WTC11 (cell line): ENCODE measurements at regions not wholly inside any gene's neighbourhood (a gene's known extent, or its start where the extent isn't known, plus 50 kb on each side); places are given as distances from the start of the nearest gene placed in this dataset.

Source experiments
- ATAC-seq: fragments of 200-7000 bp; cut with Tn5 transposase; 2 replicates; pipeline ENCODE4 v1.10.0; 2021; ENCODE audit warnings: mild to moderate bottlenecking, moderate library complexity
- CTCF ChIA-PET: fragments of 300-600 bp; sonication (Branson Sonifier 250); formaldehyde crosslinking; loops from one replicate; lab custom pipeline; 2021; ENCODE audit warnings: antibody characterized with exemption; lab: Charles Lee
- POLR2A ChIA-PET: fragments of 350-600 bp; sonication (Branson Sonifier 250); formaldehyde crosslinking; loops from one replicate; lab custom pipeline; 2021; ENCODE audit warnings: antibody characterized with exemption; lab: Charles Lee
- DNase-seq: peaks from one replicate; pipeline ENCODE4 v3.0.0; 2021; ENCODE audit warnings: low spot score
- H3K27ac Mint-ChIP-seq: 2 replicates; pipeline ENCODE4 v1.8.0; 2021; ENCODE audit warnings: mixed read lengths
- H3K27me3 Mint-ChIP-seq: 2 replicates; pipeline ENCODE4 v1.8.0; 2021; ENCODE audit warnings: low read depth, mild to moderate bottlenecking, moderate library complexity, mixed read lengths
- H3K36me3 Mint-ChIP-seq: 2 replicates; pipeline ENCODE4 v1.8.0; 2021; ENCODE audit warnings: mixed read lengths
- H3K4me1 Mint-ChIP-seq: 2 replicates; pipeline ENCODE4 v1.8.0; 2022; ENCODE audit warnings: mixed read lengths
- H3K4me3 Mint-ChIP-seq: 2 replicates; pipeline ENCODE4 v1.8.0; 2021; ENCODE audit warnings: mild to moderate bottlenecking, moderate library complexity, mixed read lengths
- H3K9me3 Mint-ChIP-seq: 2 replicates; pipeline ENCODE4 v1.8.0; 2021; ENCODE audit warnings: mixed read lengths
- AR ChIP-seq: fragments of 250-450 bp; sonication (Bioruptor Pico); IDR thresholded peaks from 2 replicates; pipeline ENCODE4 v1.9.0; 2021; ENCODE audit warnings: mild to moderate bottlenecking
- CTCF ChIP-seq: fragments of 200-600 bp; IDR thresholded peaks from 2 replicates; pipeline ENCODE4 v1.8.0; 2022; ENCODE audit warnings: antibody characterized with exemption
- E2F1 ChIP-seq: sonication (generic); formaldehyde crosslinking; IDR thresholded peaks from 2 replicates; pipeline ENCODE4 v1.8.0; 2022; ENCODE audit warnings: mild to moderate bottlenecking, missing genetic modification reagents
- E2F4 ChIP-seq: sonication (generic); formaldehyde crosslinking; IDR thresholded peaks from 2 replicates; pipeline ENCODE4 v1.8.1; 2022; ENCODE audit warnings: low read depth, mild to moderate bottlenecking, moderate library complexity, missing genetic modification reagents, borderline replicate concordance
- E2F5 ChIP-seq: sonication (generic); formaldehyde crosslinking; IDR thresholded peaks from 2 replicates; pipeline ENCODE4 v1.8.1; 2022; ENCODE audit warnings: mild to moderate bottlenecking, moderate library complexity, missing genetic modification reagents
- ELF4 ChIP-seq: sonication (generic); formaldehyde crosslinking; IDR thresholded peaks from 2 replicates; pipeline ENCODE4 v1.8.1; 2022; ENCODE audit warnings: low read depth, mild to moderate bottlenecking, moderate library complexity, missing genetic modification reagents
- FOXK1 ChIP-seq: sonication (generic); formaldehyde crosslinking; IDR thresholded peaks from 2 replicates; pipeline ENCODE4 v1.8.0; 2022; ENCODE audit warnings: mild to moderate bottlenecking, moderate library complexity, missing genetic modification reagents
- HMGXB4 ChIP-seq: sonication (generic); formaldehyde crosslinking; IDR thresholded peaks from 2 replicates; pipeline ENCODE4 v1.8.1; 2023; ENCODE audit warnings: mild to moderate bottlenecking, moderate library complexity, missing genetic modification reagents
- JUN ChIP-seq: sonication (generic); formaldehyde crosslinking; IDR thresholded peaks from 2 replicates; pipeline ENCODE4 v1.8.0; 2023; ENCODE audit warnings: mild to moderate bottlenecking, missing genetic modification reagents
- KAT7 ChIP-seq: sonication (generic); formaldehyde crosslinking; IDR thresholded peaks from 2 replicates; pipeline ENCODE4 v1.8.1; 2023; ENCODE audit warnings: missing genetic modification reagents, mild to moderate bottlenecking, borderline replicate concordance
- MXD4 ChIP-seq: fragments of 250-450 bp; sonication (Bioruptor Pico); IDR thresholded peaks from 2 replicates; pipeline ENCODE4 v1.8.0; 2021; ENCODE audit warnings: mild to moderate bottlenecking, moderate library complexity, borderline replicate concordance
- NFATC4 ChIP-seq: fragments of 250-450 bp; sonication (Bioruptor Pico); IDR thresholded peaks from 2 replicates; pipeline ENCODE4 v1.9.0; 2021; ENCODE audit warnings: mild to moderate bottlenecking
- RELA ChIP-seq: sonication (generic); formaldehyde crosslinking; IDR thresholded peaks from 2 replicates; pipeline ENCODE4 v1.8.1; 2022; ENCODE audit warnings: missing genetic modification reagents, mild to moderate bottlenecking, borderline replicate concordance
- TP53 ChIP-seq: sonication (generic); formaldehyde crosslinking; IDR thresholded peaks from 2 replicates; pipeline ENCODE4 v1.8.1; 2023; ENCODE audit warnings: mild to moderate bottlenecking, missing genetic modification reagents
- USF1 ChIP-seq: sonication (generic); formaldehyde crosslinking; IDR thresholded peaks from 2 replicates; pipeline ENCODE4 v1.8.0; 2022; ENCODE audit warnings: mild to moderate bottlenecking, missing genetic modification reagents
- ZNF396 ChIP-seq: fragments of 250-450 bp; sonication (Bioruptor Pico); IDR thresholded peaks from 2 replicates; pipeline ENCODE4 v1.8.0; 2021; ENCODE audit warnings: mild to moderate bottlenecking, moderate library complexity, borderline replicate concordance
- ZNF425 ChIP-seq: fragments of 250-450 bp; sonication (Bioruptor Pico); conservative IDR thresholded peaks from 2 replicates; pipeline ENCODE4 v1.9.0; 2021; ENCODE audit warnings: mild to moderate bottlenecking
- ZSCAN18 ChIP-seq: fragments of 250-450 bp; sonication (Bioruptor Pico); IDR thresholded peaks from 2 replicates; pipeline ENCODE4 v2.1.2; 2022; ENCODE audit warnings: mild to moderate bottlenecking, moderate library complexity

- no peak for TF ChIP-seq E2F1 (CRISPR knock-in tag)
Observed at GRCh38 chr7:106376026-106376799, 91.4 kb upstream of the NAMPT start (continued).

- no peak for DNase-seq
- Mint-ChIP-seq H3K4me3 (no peak overlapping the region), H3K27me3 (peaks cover 2% of the 10 kb centered on the region; the same call in 1 of the 2 replicates), H3K4me1 (no peaks in the 10 kb centered on the region)
- POLR2A ChIA-PET: no interaction called here
- no peak for TF ChIP-seq USF1 (CRISPR knock-in tag)
- TF ChIP-seq ZNF396 (CRISPR knock-in tag): no peak
- no peak for TF ChIP-seq NFATC4 (CRISPR knock-in tag)
- no peak for TF ChIP-seq HMGXB4
- TF ChIP-seq MXD4 (CRISPR knock-in tag): no peak
- no peak for TF ChIP-seq E2F5
- no peak for TF ChIP-seq FOXK1 (CRISPR knock-in tag)
- no peak for TF ChIP-seq AR (CRISPR knock-in tag)
- no peak for TF ChIP-seq RELA
- TF ChIP-seq CTCF: no peak
- no peak for TF ChIP-seq E2F4 (CRISPR knock-in tag)
- no peak for TF ChIP-seq ELF4
- no peak for TF ChIP-seq ZNF425 (CRISPR knock-in tag)
- no peak for TF ChIP-seq KAT7 (CRISPR knock-in tag)
- no peak for TF ChIP-seq JUN (CRISPR knock-in tag)
- no peak for TF ChIP-seq TP53 (CRISPR knock-in tag)
- no peak for TF ChIP-seq ZSCAN18
- TF ChIP-seq, all 79 proteins: peak for 0
- no peak for ATAC-seq
- H3K36me3 Mint-ChIP-seq: no peaks in the 10 kb centered on the region
- H3K9me3 Mint-ChIP-seq: no peaks in the 10 kb centered on the region
- H3K27ac Mint-ChIP-seq: no peak overlapping the region
- CTCF ChIA-PET: no interaction called here
Observed at GRCh38 chr7:106375499-106375898, 90.7 kb upstream of the NAMPT start.
